ENCODE measurements at regions not wholly inside any gene's neighbourhood (a gene's known extent, or its start where the extent isn't known, plus 50 kb on each side); places are given as distances from the start of the nearest gene placed in this dataset.

DNA sequence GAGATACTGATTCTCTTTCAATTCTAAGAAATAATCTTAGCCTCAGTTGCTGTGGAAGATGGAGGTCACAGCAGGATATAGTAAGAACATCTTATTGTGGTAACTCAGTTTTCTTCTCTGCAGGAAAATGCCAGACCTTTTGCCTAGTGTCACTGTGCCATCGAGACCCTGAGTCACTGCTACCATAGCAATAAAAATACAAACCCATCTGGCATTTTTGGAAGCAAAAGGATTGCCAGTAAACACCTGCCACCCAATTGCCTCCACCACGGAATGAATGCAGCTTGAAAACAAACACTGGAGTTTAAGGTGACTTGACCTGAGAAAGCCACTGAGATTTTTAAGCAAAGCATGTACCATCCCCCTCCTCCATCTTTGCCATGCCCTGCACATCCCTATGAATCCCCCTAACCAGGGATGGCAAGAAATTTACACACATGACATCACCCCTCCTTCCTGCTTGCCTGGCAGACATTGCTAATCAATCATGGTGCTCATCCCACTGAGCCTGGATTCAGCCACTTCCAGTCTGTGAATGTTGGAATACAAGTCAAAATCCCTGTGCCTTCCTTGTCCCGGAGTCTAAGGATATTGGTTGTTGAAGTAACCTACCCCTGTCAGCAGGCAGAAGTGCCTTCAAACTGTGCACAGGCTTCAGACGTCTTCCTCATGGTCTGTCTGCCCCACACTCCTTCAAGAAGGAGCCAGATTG is 59.6 kb upstream of the MAMLD1 start:
- Histone ChIP-seq H3K27ac (ENCODE audit: low read length) (no peak overlapping the region), H3K4me1 (ENCODE audit: control insufficient read depth, insufficient read depth, low read length) (no peaks in the 10 kb centered on the region), H3K9me3 (ENCODE audit: control insufficient read depth, insufficient read depth, low read depth, low read length) (no peaks in the 10 kb centered on the region), H3K36me3 (ENCODE audit: control insufficient read depth, insufficient read depth, low read length) (no peaks in the 10 kb centered on the region), H3K4me3 (ENCODE audit: low read depth in 2 of 2, low read length in 2 of 2) (no peak overlapping the region), H3K27me3 (ENCODE audit: control insufficient read depth, insufficient read depth, low read length) (no peaks in the 10 kb centered on the region)
- no peak for TF ChIP-seq POLR2AphosphoS5 (IDR thresholded peaks at IDR 0.05; ENCODE audit: low read depth, low read length)
- TF ChIP-seq, protein P1, sequence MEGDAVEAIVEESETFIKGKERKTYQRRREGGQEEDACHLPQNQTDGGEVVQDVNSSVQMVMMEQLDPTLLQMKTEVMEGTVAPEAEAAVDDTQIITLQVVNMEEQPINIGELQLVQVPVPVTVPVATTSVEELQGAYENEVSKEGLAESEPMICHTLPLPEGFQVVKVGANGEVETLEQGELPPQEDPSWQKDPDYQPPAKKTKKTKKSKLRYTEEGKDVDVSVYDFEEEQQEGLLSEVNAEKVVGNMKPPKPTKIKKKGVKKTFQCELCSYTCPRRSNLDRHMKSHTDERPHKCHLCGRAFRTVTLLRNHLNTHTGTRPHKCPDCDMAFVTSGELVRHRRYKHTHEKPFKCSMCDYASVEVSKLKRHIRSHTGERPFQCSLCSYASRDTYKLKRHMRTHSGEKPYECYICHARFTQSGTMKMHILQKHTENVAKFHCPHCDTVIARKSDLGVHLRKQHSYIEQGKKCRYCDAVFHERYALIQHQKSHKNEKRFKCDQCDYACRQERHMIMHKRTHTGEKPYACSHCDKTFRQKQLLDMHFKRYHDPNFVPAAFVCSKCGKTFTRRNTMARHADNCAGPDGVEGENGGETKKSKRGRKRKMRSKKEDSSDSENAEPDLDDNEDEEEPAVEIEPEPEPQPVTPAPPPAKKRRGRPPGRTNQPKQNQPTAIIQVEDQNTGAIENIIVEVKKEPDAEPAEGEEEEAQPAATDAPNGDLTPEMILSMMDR (IDR thresholded peaks at IDR 0.05) = no peak
- TF ChIP-seq SIN3A (IDR thresholded peaks at IDR 0.05; ENCODE audit: borderline replicate concordance, insufficient read depth, low read depth, low read length) = no peak
- TF ChIP-seq, protein P2, sequence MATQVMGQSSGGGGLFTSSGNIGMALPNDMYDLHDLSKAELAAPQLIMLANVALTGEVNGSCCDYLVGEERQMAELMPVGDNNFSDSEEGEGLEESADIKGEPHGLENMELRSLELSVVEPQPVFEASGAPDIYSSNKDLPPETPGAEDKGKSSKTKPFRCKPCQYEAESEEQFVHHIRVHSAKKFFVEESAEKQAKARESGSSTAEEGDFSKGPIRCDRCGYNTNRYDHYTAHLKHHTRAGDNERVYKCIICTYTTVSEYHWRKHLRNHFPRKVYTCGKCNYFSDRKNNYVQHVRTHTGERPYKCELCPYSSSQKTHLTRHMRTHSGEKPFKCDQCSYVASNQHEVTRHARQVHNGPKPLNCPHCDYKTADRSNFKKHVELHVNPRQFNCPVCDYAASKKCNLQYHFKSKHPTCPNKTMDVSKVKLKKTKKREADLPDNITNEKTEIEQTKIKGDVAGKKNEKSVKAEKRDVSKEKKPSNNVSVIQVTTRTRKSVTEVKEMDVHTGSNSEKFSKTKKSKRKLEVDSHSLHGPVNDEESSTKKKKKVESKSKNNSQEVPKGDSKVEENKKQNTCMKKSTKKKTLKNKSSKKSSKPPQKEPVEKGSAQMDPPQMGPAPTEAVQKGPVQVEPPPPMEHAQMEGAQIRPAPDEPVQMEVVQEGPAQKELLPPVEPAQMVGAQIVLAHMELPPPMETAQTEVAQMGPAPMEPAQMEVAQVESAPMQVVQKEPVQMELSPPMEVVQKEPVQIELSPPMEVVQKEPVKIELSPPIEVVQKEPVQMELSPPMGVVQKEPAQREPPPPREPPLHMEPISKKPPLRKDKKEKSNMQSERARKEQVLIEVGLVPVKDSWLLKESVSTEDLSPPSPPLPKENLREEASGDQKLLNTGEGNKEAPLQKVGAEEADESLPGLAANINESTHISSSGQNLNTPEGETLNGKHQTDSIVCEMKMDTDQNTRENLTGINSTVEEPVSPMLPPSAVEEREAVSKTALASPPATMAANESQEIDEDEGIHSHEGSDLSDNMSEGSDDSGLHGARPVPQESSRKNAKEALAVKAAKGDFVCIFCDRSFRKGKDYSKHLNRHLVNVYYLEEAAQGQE (IDR thresholded peaks at IDR 0.05; ENCODE audit: insufficient read depth in 1 of 2, low read depth in 2 of 2, low read length in 1 of 2) = no peak
- no peak for TF ChIP-seq TCF7L2 (IDR thresholded peaks at IDR 0.05; ENCODE audit: low read depth, low read length)
- BruUV-seq (replicated peaks) = no TSS peak
- ChIA-PET CTCF (no interaction called here), POLR2A (no interaction called here)
- in situ Hi-C loops (cut with HindIII; ENCODE audit: low pct_unique_long_range_greater_than_20kb, low sequenced_read_pairs) (no loop called here), intact Hi-C loops (cut with micrococcal nuclease; ENCODE audit: unreplicated experiment) (no loop called here)
- no peak for DNase-seq (ENCODE audit: low read depth, low spot score)
- no peak for ATAC-seq

DNA sequence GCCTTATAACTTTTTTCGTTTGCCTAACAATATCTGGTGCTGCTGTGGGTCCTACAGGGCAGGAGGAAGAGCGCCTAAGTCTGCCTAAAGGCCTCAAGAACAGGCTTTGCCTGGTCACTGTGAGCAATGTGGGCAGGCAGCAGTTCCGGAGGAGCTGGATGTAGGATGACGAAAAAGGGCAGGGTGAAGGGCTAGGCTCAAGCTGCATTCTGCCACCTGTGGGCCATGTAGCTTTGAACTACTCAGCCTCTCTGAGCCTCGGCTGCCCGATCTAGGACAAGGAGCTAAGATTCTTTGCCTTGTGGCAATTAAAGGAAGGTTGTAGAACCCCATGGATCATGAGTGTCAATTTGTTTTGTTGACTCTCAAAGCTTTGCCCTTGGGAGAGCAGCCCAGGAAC is 57.1 kb upstream of the MAMLD1 start:
- BruUV-seq (replicated peaks) = no TSS peak

More for the DNA sequence above, 57.1 kb upstream of the MAMLD1 start:
- no peaks in the 10 kb centered on the region for H3K4me1 ChIP-seq (ENCODE audit: control insufficient read depth, insufficient read depth, low read length)
- H3K27me3 ChIP-seq (ENCODE audit: control insufficient read depth, insufficient read depth, low read length) = no peaks in the 10 kb centered on the region
- ATAC-seq (no peak), DNase-seq (ENCODE audit: low read depth, low spot score) (no peak)
- H3K27ac ChIP-seq (ENCODE audit: low read length) = no peak overlapping the region
- in situ Hi-C loops (cut with HindIII; ENCODE audit: low pct_unique_long_range_greater_than_20kb, low sequenced_read_pairs) (no loop called here), intact Hi-C loops (cut with micrococcal nuclease; ENCODE audit: unreplicated experiment) (no loop called here)
- POLR2A ChIA-PET = no interaction called here
- H3K36me3 ChIP-seq (ENCODE audit: control insufficient read depth, insufficient read depth, low read length) = no peaks in the 10 kb centered on the region
- CTCF ChIA-PET = interaction anchor here (0.6 kb wide), 1 partner anchor 433 kb away, joined by 3 read pairs; no protein-coding TSS in a partner anchor
- no peak for TF ChIP-seq POLR2AphosphoS5 (IDR thresholded peaks at IDR 0.05; ENCODE audit: low read depth, low read length)
- TF ChIP-seq TCF7L2 (IDR thresholded peaks at IDR 0.05; ENCODE audit: low read depth, low read length) = no peak
- TF ChIP-seq, protein P2 (IDR thresholded peaks at IDR 0.05; ENCODE audit: insufficient read depth in 1 of 2, low read depth in 2 of 2, low read length in 1 of 2) = no peak
- TF ChIP-seq, protein P1 (IDR thresholded peaks at IDR 0.05) = no peak
- TF ChIP-seq SIN3A (IDR thresholded peaks at IDR 0.05; ENCODE audit: borderline replicate concordance, insufficient read depth, low read depth, low read length) = no peak
- no peaks in the 10 kb centered on the region for H3K9me3 ChIP-seq (ENCODE audit: control insufficient read depth, insufficient read depth, low read depth, low read length)
- no peak overlapping the region for H3K4me3 ChIP-seq (ENCODE audit: low read depth in 2 of 2, low read length in 2 of 2)

All from Panc1 (cell line).